ENCODE measurements at regions not wholly inside any gene's neighbourhood (a gene's known extent, or its start where the extent isn't known, plus 50 kb on each side); places are given as distances from the start of the nearest gene placed in this dataset.

GRCh38 chr11:96614101-96614500 is 224.3 kb downstream of the JRKL start:
- no peak for DNase-seq

GRCh38 chr11:96614846-96615245 is 225.0 kb downstream of the JRKL start:
- DNase-seq = no peak

- DNase-seq = no peak
These were observed 230.7 kb downstream of the JRKL start for GRCh38 chr11:96620464-96621044.

- DNase-seq = no peak
These were observed 231.3 kb downstream of the JRKL start for GRCh38 chr11:96621161-96621560.

DNA sequence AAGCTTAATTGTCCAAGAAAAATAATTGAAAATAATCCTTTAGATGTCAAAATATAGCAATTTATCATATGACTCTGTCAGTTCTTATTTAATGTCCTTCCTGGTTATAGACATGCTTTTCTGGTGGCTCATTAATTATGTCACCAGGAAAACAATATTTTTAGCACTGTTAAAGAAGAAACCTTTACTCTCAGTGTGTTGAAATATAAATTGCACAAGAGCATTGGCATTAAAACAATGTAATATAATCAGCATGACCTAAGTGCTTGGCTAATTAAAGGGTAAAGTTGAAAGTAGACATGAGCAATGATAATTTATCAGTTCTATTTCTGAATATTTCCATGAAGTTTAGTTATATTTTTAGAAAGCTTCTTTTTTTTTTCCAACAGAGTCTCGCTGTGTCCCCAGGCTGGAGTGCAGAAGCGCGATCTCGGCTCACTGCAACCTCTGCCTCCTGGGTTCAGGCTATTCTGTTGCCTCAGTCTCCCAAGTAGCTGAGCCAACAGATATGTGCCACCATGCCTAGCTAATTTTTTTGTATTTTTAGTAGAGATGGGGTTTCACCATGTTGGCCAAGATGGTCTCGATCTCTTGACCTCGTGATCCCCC is 232.3 kb downstream of the JRKL start:
- DNase-seq = no peak

- no peak for DNase-seq
These were observed 234.3 kb downstream of the JRKL start for GRCh38 chr11:96624126-96624525.

DNA sequence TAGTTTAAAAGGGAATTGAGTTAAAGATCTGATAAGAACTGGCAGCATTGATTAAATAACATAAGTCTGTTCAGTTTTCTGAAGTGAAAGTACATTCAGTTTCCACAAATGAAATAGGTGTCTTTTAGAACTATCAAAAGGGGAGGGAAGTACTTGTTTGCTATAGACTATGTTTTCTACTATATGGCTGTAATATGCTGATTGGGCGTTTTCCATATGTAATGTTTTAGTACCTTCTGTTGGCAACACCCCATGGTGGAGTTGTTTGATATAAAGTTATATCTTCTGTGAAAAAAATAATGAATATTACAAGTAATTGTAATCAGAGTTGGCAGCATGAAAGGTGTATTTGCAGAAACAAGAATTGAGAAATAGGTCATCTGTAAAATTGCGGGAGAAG is 237.6 kb downstream of the JRKL start:
- no peak for DNase-seq

- DNase-seq = no peak
These were observed 245.8 kb downstream of the JRKL start for GRCh38 chr11:96635655-96636054.

DNA sequence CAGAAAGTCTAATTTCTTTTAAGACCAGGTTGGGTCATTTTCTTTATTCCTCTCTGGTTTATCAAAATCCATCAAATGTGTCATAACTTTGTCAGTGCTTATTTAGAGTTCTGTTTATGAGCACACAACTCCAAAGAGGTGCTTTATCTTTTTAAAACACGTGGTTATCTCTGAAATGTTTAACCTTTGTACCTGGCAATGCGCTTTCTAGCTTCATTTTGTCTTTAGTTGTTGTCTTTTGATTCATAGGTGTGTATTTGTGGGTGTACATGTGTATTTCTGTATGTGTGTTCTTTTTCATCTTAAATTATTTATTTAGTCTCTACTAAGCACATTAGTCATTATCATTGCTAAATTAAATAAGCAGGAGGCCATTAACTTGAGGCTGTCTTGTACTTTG is 251.4 kb downstream of the JRKL start:
- DNase-seq = no peak

DNA sequence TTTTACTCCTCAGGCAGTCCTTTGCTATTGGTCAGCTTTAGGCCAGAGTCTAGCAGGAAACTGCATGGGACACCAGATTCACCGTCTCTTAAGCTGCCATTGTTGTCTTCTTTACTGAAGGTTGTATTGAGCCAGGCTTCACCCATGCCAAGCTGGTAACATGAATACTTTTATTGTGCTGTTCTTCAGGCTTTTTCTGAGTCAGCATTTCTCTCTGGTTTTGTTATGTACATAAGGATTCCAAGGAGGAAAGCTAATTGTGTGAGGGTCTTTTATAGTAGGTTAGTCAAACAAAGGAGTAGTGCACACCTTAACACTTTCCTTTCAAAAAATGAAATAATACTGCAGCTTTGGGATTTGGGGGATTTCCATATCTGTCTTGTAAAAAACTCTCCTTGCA is 252.8 kb downstream of the JRKL start:
- no peak for DNase-seq

GRCh38 chr11:96643173-96643572 is 253.4 kb downstream of the JRKL start:
- DNase-seq = no peak

GRCh38 chr11:96647621-96648020 is 257.8 kb downstream of the JRKL start:
- no peak for DNase-seq

DNA sequence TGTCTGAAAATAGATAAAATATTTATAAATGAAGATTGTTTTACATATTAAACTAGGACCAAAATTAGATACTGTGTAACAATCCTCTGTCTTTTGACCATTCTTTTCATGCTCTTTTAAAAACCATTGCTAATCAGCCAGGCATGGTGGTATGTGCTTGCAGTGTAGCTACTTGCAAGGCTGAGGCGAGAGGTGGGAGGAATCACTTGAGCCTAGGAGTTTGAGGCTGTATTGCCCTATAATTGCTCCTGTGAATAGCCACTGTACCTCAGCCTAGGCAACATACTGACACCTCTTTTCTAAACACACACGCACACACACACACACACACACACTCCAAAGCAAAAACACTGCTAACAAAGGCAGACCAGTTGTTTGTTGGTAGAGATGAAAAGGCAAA is 259.2 kb downstream of the JRKL start:
- DNase-seq = no peak

GRCh38 chr11:96652516-96652915 is 262.7 kb downstream of the JRKL start:
- no peak for DNase-seq

DNA sequence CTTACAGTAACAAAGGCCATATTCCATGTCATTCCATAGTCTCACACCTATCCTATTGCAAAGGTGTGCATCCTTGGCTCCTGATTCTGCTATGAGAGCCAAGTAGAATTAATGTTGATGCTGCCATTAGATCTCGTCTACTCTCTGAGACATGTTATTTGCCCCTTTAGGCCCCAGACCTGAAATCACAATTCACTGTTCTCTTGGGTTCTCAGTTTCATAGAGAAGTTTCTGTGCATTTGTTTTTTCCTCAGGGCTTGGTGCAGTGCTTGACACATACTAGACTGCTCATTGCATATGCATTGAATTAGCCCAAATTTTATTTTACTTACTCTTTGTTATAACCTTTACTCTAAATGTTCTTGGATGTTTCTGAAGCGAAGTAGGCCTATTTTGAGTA is 265.7 kb downstream of the JRKL start:
- no peak for DNase-seq

DNA sequence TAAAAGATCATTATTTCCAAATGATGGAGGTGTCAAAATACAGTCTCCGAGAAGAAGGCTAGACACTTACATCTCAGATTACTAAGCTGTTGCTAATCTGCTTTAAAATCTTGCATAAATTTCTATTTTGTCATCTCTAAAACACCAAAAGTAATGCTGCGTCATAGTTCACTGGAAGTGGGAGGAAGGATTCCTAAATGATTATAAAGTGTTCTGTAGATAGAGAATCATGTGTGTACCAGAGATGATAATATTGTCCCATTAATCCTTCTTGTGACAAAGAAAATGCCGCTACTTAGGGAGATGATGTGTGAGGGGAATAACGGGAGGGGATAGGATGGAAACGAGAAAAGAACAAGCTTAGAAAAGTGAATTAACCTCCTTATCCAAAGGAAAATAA is 268.6 kb downstream of the JRKL start:
- no peak for DNase-seq

DNA sequence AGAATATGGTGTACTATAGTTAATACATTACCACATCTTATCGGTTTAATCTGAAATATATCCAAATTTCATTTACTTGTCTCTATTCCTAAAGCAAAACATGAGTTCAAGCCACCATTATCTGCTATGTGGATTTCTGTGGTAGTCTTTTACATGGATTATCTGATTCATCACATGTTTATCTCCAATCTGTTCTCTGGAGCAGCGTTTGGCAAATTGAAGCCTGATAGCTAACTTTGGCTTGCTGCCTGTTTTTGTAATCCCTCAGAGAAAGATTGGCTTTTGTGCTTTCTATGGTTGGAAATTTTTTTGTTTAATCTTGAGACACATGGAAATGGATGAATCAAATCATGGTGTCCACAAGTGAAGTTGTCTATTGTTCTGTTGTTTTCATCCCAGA is 274.3 kb downstream of the JRKL start:
- no peak for DNase-seq

DNA sequence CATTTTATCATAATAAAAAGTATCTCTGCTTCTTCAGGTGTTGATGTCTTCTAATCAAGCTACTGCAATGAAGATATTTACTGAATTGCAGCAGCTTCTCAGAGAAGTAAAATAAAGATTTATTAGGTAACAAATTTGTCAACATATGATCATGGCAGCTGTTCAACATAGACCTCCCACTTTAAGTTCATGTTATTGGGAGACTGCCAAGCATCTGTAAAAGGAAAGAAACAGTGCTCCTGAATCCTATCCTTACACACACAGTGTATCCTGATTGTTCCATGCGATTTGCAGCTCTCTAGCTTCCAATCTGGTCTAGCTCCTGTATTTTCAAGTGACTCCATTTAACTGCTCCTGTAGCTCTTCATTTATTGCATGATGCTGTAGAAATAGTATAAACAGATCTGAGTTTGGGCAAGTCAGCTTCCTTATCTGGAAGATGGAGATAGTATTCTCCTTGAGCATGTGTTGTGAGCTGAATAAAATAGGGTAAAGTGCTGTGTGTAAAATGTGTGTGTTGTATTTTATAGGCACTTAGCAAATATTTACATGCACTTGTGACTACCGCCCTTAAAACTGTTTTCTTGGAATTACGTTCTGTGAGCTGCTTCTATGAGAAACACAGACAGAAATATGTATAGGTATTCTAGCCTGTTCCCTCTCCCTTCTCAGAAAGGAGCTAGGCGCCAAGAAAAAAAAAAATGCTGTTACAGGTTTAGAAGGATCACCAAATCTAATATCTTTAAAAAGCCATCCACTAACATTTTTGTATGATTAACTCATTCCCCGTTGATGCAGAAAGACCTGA is 290.6 kb downstream of the JRKL start:
- DNase-seq = no peak

DNA sequence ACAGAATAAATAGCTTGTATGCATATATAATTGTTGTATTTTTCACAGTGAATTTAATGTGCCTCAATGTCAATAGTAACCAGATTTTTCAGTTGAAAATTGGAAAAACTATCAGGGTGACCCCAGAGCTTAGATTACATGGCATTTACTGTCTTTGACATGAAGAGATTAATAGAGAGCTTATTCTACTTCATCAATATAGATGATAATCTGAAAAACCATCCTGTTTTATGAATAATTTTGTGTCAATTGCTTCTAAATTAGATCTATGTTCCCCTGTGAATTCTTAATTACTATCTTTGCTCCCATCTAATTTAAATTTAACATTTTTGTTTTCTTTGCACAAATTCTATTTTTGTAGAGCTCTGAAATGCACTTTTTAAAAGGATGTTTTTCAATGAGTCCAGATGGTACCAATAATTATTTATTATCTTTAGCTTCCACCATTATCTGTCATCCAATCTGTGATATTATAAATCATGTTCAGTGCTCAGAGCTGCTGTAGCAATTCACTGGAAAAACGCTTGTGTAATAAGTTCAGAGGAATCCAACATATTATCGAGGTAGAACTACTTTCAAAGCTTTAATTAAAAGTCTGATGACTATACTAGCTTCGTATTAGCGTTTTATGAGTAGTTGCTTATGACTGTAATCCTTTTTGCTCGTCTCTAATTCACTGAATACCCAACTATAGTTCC is 291.4 kb downstream of the JRKL start:
- DNase-seq = no peak

DNA sequence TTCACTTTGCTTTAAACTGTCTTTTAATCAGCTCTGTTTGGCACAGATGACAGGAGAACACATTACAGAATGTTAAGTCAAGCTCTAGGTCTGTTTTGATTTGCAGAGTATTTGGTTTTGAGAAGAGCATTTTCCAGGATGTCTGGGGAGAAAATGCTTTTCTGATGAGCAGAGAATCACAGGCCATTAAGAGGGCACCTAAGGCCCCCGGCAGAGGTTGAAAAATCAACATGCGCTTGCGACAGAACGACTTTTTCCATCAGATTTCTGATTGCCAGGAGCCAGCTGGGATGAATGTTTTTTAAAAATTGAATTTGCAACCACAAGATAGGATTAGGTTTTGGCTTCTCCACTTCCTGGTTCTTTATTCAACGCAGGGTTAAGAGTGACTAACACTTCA is 304.5 kb downstream of the JRKL start:
- no peak for DNase-seq

DNA sequence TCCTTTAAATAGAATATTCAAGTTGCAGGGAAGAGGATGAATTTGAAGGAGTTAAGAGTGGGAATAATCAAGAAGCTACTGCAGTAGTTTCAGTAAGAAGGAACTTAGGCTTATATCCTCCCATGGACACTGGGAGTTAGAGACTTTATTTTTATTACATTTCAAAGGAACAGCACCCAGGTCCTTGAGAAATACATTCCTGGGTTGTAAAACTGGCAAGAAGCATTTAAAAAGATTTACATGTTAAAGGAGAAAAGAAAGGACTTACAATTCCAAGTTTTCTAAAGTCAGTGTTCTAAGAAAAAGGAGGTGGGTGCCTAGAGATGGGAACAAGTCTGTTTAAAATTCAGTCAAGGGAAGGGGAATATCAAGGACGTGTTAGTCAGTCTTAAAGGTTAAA is 306.9 kb downstream of the JRKL start:
- no peak for DNase-seq

GRCh38 chr11:96697466-96697865 is 307.7 kb downstream of the JRKL start:
- no peak for DNase-seq

GRCh38 chr11:96704847-96705246 is 315.0 kb downstream of the JRKL start:
- DNase-seq = peak; percentile 3

DNA sequence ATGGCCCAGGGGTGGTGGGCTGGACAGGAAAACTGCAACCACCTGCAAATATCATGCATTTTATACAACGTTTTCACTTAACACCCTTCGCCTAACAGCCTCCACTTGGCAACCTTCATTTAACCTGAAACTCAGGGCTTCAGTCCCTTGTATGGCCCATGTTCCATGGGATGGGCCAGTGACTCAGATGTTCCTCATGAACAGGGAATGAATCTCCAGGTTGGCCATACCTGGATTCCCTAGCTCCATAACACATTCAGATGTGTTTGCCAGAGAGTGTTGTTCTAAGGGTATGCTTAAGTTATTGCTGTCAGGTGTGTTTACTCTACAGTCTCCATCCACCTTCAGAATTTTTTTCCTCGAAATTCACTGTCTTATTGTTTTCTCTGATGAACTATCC is 316.9 kb downstream of the JRKL start:
- no peak for DNase-seq
